ENCODE measurements at regions not wholly inside any gene's neighbourhood (a gene's known extent, or its start where the extent isn't known, plus 50 kb on each side); places are given as distances from the start of the nearest gene placed in this dataset.

GRCh38 chr2:164427111-164427510 is 194.2 kb downstream of the GRB14 start:
- H3K9me2 ChIP-seq (ENCODE audit: insufficient read depth): no peaks in the 10 kb centered on the region
- ATAC-seq: no peak

More at GRCh38 chr2:164427111-164427510, 194.2 kb downstream of the GRB14 start:
- Histone ChIP-seq H3K36me3 (ENCODE audit: control insufficient read depth in 1 of 2, insufficient read depth in 2 of 2, low read length in 2 of 2) (no peaks in the 10 kb centered on the region), H3K27ac (ENCODE audit: low read depth, low read length) (no peak overlapping the region), H2AFZ (ENCODE audit: low read depth, low read length, poor library complexity, severe bottlenecking) (no peak overlapping the region), H3K9ac (ENCODE audit: low read length) (no peak overlapping the region), H3K4me2 (ENCODE audit: low read length) (no peak overlapping the region), H4K20me1 (ENCODE audit: insufficient read depth) (no peaks in the 10 kb centered on the region), H3K4me1 (ENCODE audit: control insufficient read depth in 1 of 2, insufficient read depth in 2 of 2, low read length in 2 of 2) (no peaks in the 10 kb centered on the region), H3K4me3 (replicated peaks in 1 of 2; ENCODE audit: low read depth in 1 of 2, low read length in 2 of 2) (no peak overlapping the region), H3K9me3 (ENCODE audit: control insufficient read depth in 1 of 2, insufficient read depth in 1 of 2, low read depth in 1 of 2, low read length in 2 of 2) (no peaks in the 10 kb centered on the region), H3K79me2 (ENCODE audit: insufficient read depth, low read length) (no peaks in the 10 kb centered on the region), H3K27me3 (ENCODE audit: insufficient read depth, low read length) (peaks cover 40% of the 10 kb centered on the region)
- no peak for DNase-seq (ENCODE audit: low read depth, low spot score)
- ChIA-PET RAD21 (ENCODE audit: low non-redundant PET in 1 of 2, low total read pairs in 2 of 2, uncharacterized antibody in 2 of 2, unreplicated experiment in 2 of 2) (no interaction called here), POLR2A (no interaction called here), CTCF (no interaction called here)
- intact Hi-C loops (cut with micrococcal nuclease): no loop called here
- TF ChIP-seq, protein P1, sequence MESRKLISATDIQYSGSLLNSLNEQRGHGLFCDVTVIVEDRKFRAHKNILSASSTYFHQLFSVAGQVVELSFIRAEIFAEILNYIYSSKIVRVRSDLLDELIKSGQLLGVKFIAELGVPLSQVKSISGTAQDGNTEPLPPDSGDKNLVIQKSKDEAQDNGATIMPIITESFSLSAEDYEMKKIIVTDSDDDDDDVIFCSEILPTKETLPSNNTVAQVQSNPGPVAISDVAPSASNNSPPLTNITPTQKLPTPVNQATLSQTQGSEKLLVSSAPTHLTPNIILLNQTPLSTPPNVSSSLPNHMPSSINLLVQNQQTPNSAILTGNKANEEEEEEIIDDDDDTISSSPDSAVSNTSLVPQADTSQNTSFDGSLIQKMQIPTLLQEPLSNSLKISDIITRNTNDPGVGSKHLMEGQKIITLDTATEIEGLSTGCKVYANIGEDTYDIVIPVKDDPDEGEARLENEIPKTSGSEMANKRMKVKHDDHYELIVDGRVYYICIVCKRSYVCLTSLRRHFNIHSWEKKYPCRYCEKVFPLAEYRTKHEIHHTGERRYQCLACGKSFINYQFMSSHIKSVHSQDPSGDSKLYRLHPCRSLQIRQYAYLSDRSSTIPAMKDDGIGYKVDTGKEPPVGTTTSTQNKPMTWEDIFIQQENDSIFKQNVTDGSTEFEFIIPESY (IDR thresholded peaks at IDR 0.05; ENCODE audit: extremely low read depth, insufficient replicate concordance, low read length): no peak
- TF ChIP-seq TCF7L2 (IDR thresholded peaks at IDR 0.05; ENCODE audit: borderline replicate concordance, extremely low read depth, insufficient read depth, insufficient read length): no peak
- no peak for TF ChIP-seq REST (IDR thresholded peaks at IDR 0.05; ENCODE audit: low read depth)
- no peak for TF ChIP-seq SRF (IDR thresholded peaks at IDR 0.05; ENCODE audit: low read depth)
- TF ChIP-seq MAX (IDR thresholded peaks at IDR 0.05): no peak
- TF ChIP-seq YY1 (IDR thresholded peaks at IDR 0.05; ENCODE audit: extremely low read depth, insufficient replicate concordance, low read depth, low read length): no peak
- TF ChIP-seq EZH2 (IDR thresholded peaks at IDR 0.05): no peak
- no peak for TF ChIP-seq ELF1 (IDR thresholded peaks at IDR 0.05; ENCODE audit: borderline replicate concordance, low read depth)
- no peak for TF ChIP-seq EZH2phosphoT487 (IDR thresholded peaks at IDR 0.05; ENCODE audit: borderline replicate concordance)
- no peak for TF ChIP-seq POLR2A (IDR thresholded peaks at IDR 0.05; ENCODE audit: borderline replicate concordance, extremely low read depth, insufficient read depth, insufficient read length)
- no peak for TF ChIP-seq FOSL1 (IDR thresholded peaks at IDR 0.05; ENCODE audit: low read depth)
- no peak for TF ChIP-seq ZNF274 (IDR thresholded peaks at IDR 0.05; ENCODE audit: low read depth, low read length)
- no TSS peak for BruUV-seq (replicated peaks)
